Breast epithelium (tissue), 3 donors: ENCODE measurements at regions not wholly inside any gene's neighbourhood (a gene's known extent, or its start where the extent isn't known, plus 50 kb on each side); places are given as distances from the start of the nearest gene placed in this dataset.

Experiments used
- POLR2AphosphoS5 ChIP-seq, 3 donors: sonication (generic); formaldehyde crosslinking; IDR thresholded peaks; one replicate each; pipeline ENCODE4 v1.6.1; 2017; ENCODE audit warnings: antibody characterized with exemption in 3 of 3
- TF ChIP-seq, protein P1 (sequence below), 3 donors: fragments of 450-650 bp; IDR thresholded peaks; one replicate each; pipeline ENCODE4 v1.5.1; 2016 to 2017; ENCODE audit warnings: antibody characterized with exemption in 3 of 3, mild to moderate bottlenecking in 3 of 3, moderate library complexity in 3 of 3

DNA sequence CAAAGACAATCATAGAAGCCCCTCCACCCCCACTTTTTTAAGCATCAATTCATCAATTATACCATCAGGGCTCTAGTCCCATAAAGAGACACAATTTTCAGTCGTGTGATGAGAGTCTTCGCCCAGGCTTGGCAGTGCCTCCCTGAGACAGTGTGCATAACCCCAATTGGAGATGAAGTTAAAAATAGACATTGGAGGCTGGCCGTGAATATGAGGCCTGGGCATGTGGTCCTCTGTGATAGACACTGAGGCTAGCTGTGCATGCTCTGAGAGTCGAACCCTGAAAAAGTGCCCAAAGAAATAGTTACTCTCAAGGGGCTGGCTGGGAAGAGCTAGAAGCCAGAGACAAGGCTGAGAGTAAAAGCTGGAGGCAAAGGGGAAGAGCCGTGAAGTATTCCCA is 248.6 kb upstream of the NR4A3 start:
- TF ChIP-seq, protein P1, sequence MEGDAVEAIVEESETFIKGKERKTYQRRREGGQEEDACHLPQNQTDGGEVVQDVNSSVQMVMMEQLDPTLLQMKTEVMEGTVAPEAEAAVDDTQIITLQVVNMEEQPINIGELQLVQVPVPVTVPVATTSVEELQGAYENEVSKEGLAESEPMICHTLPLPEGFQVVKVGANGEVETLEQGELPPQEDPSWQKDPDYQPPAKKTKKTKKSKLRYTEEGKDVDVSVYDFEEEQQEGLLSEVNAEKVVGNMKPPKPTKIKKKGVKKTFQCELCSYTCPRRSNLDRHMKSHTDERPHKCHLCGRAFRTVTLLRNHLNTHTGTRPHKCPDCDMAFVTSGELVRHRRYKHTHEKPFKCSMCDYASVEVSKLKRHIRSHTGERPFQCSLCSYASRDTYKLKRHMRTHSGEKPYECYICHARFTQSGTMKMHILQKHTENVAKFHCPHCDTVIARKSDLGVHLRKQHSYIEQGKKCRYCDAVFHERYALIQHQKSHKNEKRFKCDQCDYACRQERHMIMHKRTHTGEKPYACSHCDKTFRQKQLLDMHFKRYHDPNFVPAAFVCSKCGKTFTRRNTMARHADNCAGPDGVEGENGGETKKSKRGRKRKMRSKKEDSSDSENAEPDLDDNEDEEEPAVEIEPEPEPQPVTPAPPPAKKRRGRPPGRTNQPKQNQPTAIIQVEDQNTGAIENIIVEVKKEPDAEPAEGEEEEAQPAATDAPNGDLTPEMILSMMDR (IDR thresholded peaks at IDR 0.05), result no peak
- TF ChIP-seq POLR2AphosphoS5 (IDR thresholded peaks at IDR 0.05), result no peak
